GM21515 (cell line): ENCODE measurements at regions not wholly inside any gene's neighbourhood (a gene's known extent, or its start where the extent isn't known, plus 50 kb on each side); places are given as distances from the start of the nearest gene placed in this dataset.
"Not testable (repeated sequence)": the region's sequence is repeated elsewhere in the genome, so short reads cannot be mapped to it uniquely, and the experiment has no call there.

Experiments
- ATAC-seq: cut with Tn5 transposase; IDR thresholded peaks from one replicate; pipeline ENCODE4 v1.9.1; 2021; ENCODE audit not compliant: unreplicated experiment

DNA sequence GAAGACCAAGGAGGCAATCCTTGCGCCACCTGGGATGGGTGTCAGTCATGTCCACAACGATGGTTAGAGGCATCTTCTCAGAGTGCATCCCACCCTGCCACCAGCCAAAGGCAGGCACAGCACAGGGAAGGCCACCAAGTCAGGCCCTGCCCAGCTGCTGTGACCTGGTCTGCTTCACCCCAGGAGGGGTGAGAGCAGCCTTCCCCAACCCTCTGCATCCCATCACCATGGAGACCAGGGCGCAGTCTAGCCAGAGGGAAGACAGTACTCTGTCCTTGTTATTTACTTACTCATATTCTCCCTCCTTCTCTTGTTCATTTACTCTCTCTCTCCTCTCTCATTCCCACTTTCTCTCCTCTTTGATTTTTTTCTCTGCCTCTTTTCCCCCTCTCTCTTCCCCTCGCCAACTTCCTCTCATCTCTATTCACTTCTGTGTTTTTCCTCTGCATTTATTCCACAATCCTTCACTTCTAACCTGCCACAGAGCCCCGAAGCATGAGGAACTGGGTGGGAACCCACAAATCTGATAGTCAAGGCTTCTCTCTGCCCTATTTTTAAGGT lies 749.4 kb downstream of the UQCRFS1 start:
- no peak for ATAC-seq

DNA sequence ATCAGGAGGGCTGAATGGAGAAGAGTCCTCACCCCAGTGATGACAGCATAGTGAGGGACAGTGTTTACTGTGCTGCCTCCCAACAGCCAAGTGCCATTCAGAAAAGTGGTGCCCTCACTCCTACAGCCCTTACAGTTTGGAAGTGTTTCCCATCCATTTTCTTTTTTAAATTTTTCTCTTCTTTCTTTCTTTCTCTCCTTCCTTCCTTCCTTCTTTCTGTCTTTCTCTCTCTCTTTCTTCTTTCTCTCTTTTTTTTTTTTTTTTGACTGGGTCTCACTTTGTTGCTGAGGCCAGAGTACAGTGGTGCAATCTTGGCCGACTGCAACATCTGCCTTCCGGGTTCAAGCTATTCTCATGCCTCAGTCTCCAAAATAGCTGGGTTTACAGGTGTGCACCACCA lies 755.3 kb downstream of the UQCRFS1 start:
- no peak for ATAC-seq

- ATAC-seq, result no peak
Measured at GRCh38 chr19:28456708-28457320, 756.1 kb downstream of the UQCRFS1 start.

DNA sequence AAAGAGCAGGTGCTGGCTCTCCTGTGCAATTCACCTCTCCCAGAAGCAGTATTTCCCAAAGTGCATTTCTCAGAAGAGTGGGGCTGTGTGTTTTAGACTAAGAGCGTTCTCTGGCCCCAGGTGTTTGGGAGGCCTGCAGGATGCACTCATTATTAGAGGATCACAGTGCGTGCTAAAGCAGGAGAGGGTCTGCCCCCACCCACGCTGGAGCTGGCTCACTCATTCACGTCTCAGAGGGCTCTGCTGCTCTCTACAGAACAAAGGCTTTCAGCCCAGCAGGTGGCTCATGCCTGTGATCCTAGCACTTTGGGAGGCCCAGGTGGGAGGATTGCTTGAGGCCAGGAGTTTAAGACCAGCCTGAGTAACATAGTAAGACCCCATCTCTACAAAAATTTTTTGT lies 756.7 kb downstream of the UQCRFS1 start:
- no peak for ATAC-seq

DNA sequence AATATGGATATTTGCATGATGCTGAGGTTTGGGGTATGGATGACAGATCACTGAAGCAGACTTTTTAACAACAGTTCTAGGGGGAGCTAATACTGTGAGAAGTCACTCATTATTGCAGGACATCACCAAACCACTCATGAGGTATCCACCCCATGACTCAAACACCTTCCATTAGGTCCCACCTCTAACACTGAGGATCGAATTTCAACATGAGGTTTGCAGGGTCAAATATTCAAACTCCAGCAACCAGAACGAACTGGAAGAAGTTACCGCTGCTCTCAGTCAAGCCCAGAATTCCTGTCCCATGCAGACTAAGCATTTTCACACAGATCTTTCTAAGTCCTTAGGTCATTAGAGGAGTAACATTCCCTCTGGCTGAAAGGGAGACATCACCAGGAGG lies 758.9 kb downstream of the UQCRFS1 start:
- no peak for ATAC-seq

- ATAC-seq, result no peak
Measured at GRCh38 chr19:28453420-28453819, 759.5 kb downstream of the UQCRFS1 start.

- no peak for ATAC-seq
Measured at GRCh38 chr19:28449803-28450202, 763.1 kb downstream of the UQCRFS1 start.

DNA sequence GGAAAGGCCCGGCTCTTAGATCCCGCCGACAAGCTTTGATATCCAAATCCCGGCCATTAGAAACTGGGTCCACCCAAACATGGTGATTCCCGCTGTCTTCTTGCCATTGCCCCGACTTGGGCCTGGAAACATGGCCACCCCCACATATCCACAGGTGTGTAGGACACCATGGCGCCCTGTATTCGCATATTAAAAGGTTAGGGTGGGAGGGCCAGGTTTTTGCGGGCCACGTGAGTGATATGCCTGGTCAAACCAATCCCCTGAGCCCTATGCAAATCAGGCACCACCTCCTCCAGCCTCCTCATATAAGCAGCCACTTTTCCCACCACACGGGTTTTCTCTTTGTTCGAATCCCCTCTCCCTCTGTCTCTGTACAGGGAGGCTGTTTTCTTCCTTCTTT lies 766.4 kb downstream of the UQCRFS1 start:
- no peak for ATAC-seq

DNA sequence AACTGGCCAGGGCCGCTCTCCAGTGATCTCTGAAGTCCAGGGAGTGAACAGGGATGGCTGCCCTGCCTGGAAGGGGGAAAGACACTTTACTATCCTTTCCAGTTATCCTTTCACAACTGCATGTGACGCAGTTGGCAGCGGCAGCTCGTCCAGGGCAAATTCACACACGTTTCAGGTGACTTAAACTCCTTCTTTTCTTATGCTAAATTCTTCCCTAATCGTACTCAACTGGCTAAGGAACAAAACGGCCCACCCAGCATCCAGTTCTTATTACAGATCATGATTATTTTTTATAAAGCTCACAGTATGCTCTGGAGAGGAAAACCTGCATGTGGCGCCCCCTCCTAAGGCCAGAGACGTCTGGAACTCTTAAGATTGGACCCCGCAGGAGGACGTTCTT lies 767.1 kb downstream of the UQCRFS1 start:
- ATAC-seq, result no peak

DNA sequence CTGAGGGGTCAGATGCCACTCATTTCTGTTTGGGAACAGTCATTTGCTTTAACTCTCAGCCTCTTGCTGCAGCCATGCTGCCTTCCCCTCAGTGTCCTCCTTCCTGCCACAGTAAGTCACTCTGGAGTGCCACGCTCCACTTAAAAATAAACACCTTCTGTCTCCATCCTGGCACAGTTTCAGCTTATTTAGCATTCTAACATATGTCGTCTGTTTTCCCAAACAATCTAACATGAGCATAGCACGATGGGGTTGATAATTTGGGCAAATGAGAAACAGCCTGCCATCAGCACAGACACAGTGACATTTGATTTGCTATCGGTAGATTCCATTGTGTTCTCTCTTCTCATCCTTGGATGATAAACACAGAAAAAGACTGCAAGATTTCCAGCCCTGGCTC lies 768.6 kb downstream of the UQCRFS1 start:
- ATAC-seq, result no peak

DNA sequence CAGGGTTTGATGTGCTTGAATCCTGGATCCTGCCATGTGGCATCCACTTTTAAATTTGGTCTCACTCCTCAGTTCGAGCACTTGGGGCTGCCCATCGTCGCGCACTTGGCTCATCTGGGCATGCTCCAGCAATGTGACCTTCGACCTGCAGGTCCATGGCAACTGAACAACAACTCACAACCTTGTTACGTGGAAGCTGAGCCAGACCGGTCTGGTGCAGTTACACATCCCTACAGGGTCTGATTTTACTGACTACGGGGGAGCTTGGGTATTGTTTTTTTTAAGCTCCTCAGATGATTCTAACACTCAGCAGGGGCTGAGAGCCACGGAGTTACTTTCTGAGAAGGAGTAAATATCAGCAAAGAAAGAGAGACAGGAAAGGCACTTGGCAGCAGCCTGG lies 769.6 kb downstream of the UQCRFS1 start:
- ATAC-seq, result no peak

- no peak for ATAC-seq
Measured at GRCh38 chr19:28437390-28438346, 775.3 kb downstream of the UQCRFS1 start.

DNA sequence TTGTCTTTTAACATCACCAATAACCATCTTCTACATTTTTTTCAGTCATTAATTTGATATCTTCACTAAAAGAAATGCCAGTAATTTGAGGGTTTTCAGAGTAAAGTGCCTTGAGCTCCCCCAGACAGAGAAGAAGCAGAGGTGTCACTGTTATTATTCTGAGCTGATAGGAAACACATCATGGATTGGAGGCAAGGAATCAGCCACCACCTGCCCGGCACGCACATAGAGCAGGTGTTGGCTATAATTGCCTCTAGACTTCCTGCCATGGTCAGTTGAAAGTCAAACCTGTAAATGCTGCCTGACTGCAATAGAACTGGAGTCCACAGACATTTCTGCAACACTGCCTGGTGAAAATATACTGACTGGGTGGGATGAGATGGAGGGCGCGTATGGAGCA lies 776.6 kb downstream of the UQCRFS1 start:
- ATAC-seq, result no peak

DNA sequence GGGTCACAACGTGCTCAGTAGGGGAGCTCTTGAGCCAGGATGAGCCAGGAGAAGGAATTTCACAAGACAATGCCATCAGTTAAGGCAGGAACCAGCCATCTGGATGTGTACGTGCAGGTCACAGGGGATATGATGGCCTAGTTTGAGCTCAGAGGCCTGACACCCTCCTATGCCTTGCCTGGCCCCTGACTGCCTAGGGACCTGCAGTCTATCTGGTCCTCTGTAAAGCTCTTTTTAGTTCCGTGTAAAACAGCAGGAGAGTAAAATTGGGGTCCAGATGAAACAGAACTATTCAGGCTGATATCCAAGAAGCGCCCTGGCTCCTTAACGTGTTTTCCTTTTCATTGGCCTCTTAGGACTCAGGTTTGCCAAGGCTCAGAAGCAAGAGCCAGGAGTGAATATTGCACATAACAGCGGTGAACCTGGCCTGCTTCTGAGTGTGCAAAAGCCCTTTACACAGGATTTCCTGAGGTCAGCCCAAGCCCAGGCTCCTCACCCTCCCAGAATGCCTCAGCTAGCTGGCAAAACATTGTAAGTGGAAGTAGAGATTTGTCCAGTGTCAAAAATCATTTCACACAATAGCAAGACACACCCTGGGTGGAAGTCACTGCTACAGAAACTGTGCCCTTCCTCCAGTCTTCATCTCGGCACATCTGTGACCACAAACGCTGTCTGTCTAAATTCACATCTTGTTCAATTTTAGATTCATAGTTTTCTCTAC lies 777.2 kb downstream of the UQCRFS1 start:
- ATAC-seq, result no peak

DNA sequence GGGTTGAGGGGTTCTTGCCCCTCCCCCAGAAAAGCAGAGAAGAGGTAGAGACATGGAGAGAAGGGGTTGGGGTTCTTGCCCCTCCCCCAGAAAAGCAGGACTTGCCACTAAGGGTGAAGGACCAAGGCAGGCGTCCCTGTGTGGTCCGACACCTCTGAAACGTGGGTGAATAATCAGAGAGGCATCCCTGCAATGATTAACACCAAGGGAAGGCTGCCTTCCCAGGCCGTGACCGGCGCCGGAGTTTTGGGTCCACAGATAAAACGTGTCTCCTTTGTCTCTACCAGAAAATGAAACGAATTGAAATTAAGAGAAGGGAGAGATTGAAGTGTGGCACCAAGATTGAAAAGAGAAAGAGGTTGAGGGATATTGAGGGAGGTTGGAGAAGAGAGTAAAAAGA lies 778.2 kb downstream of the UQCRFS1 start:
- not testable (repeated sequence) for ATAC-seq

DNA sequence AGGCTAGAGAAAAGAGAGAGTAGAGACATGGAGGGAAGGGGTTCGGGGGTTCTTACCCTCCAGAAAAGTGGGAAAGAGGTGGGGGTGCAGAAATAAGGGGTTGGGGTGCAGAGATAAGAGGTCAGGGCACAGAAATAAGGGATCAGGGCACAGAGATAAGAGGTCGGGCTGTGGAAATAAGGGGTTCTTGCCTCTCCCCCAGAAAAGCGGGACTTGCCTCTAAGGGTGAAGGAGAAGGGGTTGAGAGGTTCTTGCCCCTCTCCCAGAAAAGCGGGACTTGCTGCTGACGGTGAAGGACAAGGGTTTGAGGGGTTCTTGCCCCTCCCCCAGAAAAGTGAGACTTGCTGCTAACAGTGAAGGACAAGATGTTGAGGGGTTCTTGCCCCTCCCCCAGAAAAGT lies 778.6 kb downstream of the UQCRFS1 start:
- not testable (repeated sequence) for ATAC-seq

GRCh38 chr19:28433166-28433565 lies 779.8 kb downstream of the UQCRFS1 start:
- ATAC-seq, result not testable (repeated sequence)

- no peak for ATAC-seq
Measured at GRCh38 chr19:28430214-28430613, 782.7 kb downstream of the UQCRFS1 start.

- no peak for ATAC-seq
Measured at GRCh38 chr19:28429356-28429755, 783.6 kb downstream of the UQCRFS1 start.

GRCh38 chr19:28428663-28429348 lies 784.1 kb downstream of the UQCRFS1 start:
- ATAC-seq, result no peak
